OCI-LY3 (cell line): ENCODE measurements at regions not wholly inside any gene's neighbourhood (a gene's known extent, or its start where the extent isn't known, plus 50 kb on each side); places are given as distances from the start of the nearest gene placed in this dataset.

Experiments used
- CTCF ChIP-seq: fragments of 200-600, 300-600 bp; sonication (generic); IDR thresholded peaks from 2 replicates; pipeline ENCODE4 v1.5.1; 2014; ENCODE audit warnings: antibody characterized with exemption, low read length, low read depth
- EZH2phosphoT487 ChIP-seq: fragments of 200-600 bp; shearing (Covaris generic); IDR thresholded peaks from 2 replicates; pipeline ENCODE4 v1.6.1; 2018; ENCODE audit warnings: antibody characterized with exemption, mixed run types, low read depth

GRCh38 chr11:45023065-45023365 is 72.3 kb upstream of the TP53I11 start:
- TF ChIP-seq CTCF = no peak
- no peak for TF ChIP-seq EZH2phosphoT487
